Astrocyte (in vitro differentiated cells and primary cell): ENCODE measurements at regions not wholly inside any gene's neighbourhood (a gene's known extent, or its start where the extent isn't known, plus 50 kb on each side); places are given as distances from the start of the nearest gene placed in this dataset.

Experiments used
- DNase-seq: peaks from one replicate; pipeline ENCODE4 v3.0.0-alpha.2; 2010; ENCODE audit warnings: low read depth
- FAIRE-seq: peaks from 2 replicates; lab custom pipeline; 2011; peaks lifted over from hg19 to GRCh38; lab: Jason Lieb, UNC
- H2AFZ ChIP-seq: 2 replicates; pipeline ENCODE4 v1.6.0; 2012; ENCODE audit warnings: low read depth, low read length, inconsistent platforms
- H3K27ac ChIP-seq: 2 replicates; pipeline ENCODE4 v1.5.1; 2011; ENCODE audit warnings: low read depth, low read length, inconsistent platforms
- H3K27me3 ChIP-seq: 2 replicates; pipeline ENCODE4 v1.6.0; 2011; ENCODE audit warnings: low read length, inconsistent platforms; ENCODE audit not compliant: insufficient read depth
- H3K36me3 ChIP-seq: 2 replicates; pipeline ENCODE4 v1.5.1; 2011; ENCODE audit warnings: low read length, inconsistent platforms; ENCODE audit not compliant: insufficient read depth
- H3K4me1 ChIP-seq: 2 replicates; pipeline ENCODE4 v1.5.1; 2011; ENCODE audit warnings: low read length, inconsistent platforms; ENCODE audit not compliant: insufficient read depth
- H3K4me2 ChIP-seq: 2 replicates; pipeline ENCODE4 v1.6.0; 2012; ENCODE audit warnings: low read length, inconsistent platforms
- H3K4me3 ChIP-seq: 2 replicates; pipeline ENCODE4 v1.5.1; 2011; ENCODE audit warnings: low read depth, mild to moderate bottlenecking, low read length, inconsistent platforms; ENCODE audit not compliant: insufficient read depth
- H3K79me2 ChIP-seq: 2 replicates; pipeline ENCODE4 v1.6.0; 2012; ENCODE audit warnings: mild to moderate bottlenecking, low read length, inconsistent platforms; ENCODE audit not compliant: insufficient read depth
- H3K9ac ChIP-seq: 2 replicates; pipeline ENCODE4 v1.6.0; 2012; ENCODE audit warnings: mild to moderate bottlenecking, low read length, inconsistent platforms
- H3K9me3 ChIP-seq: 2 replicates; pipeline ENCODE4 v1.5.1; 2012; ENCODE audit warnings: low read depth, mild to moderate bottlenecking, low read length, inconsistent platforms; ENCODE audit not compliant: insufficient read depth
- H4K20me1 ChIP-seq: 2 replicates; pipeline ENCODE4 v1.6.0; 2012; ENCODE audit warnings: low read length, inconsistent platforms; ENCODE audit not compliant: insufficient read depth
- H3K27ac Mint-ChIP-seq: one replicate; pipeline ENCODE4 v1.8.0; 2021; ENCODE audit warnings: mild to moderate bottlenecking, mixed read lengths; ENCODE audit not compliant: unreplicated experiment
- H3K27me3 Mint-ChIP-seq: one replicate; pipeline ENCODE4 v1.8.0; 2021; ENCODE audit warnings: low read depth, mixed read lengths; ENCODE audit not compliant: unreplicated experiment
- H3K36me3 Mint-ChIP-seq: one replicate; pipeline ENCODE4 v1.8.0; 2021; ENCODE audit warnings: low read depth, mixed read lengths; ENCODE audit not compliant: unreplicated experiment
- H3K4me1 Mint-ChIP-seq: one replicate; pipeline ENCODE4 v1.8.0; 2021; ENCODE audit warnings: low read depth, mixed read lengths; ENCODE audit not compliant: unreplicated experiment
- H3K4me3 Mint-ChIP-seq: one replicate; pipeline ENCODE4 v1.8.0; 2021; ENCODE audit warnings: mild to moderate bottlenecking, moderate library complexity, mixed read lengths; ENCODE audit not compliant: unreplicated experiment
- H3K9me3 Mint-ChIP-seq: one replicate; pipeline ENCODE4 v1.8.0; 2021; ENCODE audit warnings: mild to moderate bottlenecking, mixed read lengths; ENCODE audit not compliant: unreplicated experiment
- EZH2 ChIP-seq: IDR thresholded peaks from 2 replicates; pipeline ENCODE4 v1.6.1; 2012; ENCODE audit warnings: mild to moderate bottlenecking, low read length, inconsistent platforms; ENCODE audit not compliant: insufficient read depth
- TF ChIP-seq, protein P1 (sequence below): IDR thresholded peaks from 2 replicates; pipeline ENCODE4 v1.5.1; 2011; ENCODE audit warnings: low read depth, mild to moderate bottlenecking, inconsistent platforms, low read length, moderate library complexity; ENCODE audit not compliant: insufficient read depth

DNA sequence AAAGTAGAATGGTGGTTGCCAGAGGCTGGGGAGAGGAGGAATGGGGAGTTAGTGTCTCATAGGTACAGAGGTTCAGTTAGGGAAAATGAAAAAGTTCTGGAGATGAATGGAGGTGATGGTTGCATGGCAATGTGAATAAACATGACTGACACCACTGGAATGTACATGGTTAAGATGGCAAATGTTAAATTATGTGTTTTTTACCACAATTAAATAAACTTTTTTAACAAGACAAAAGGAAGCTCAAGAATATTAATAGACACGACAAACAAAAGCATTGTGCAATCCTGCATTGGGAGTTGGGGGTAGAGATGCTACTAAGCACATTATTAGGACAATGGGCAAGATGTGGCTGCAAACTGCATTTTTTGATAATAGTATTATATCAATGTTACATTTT lies 147.7 kb downstream of the TWIST2 start:
- Histone ChIP-seq H3K4me3 (no peak overlapping the region), H4K20me1 (no peaks in the 10 kb centered on the region), H3K9me3 (peaks cover 7% of the 10 kb centered on the region), H2AFZ (no peak overlapping the region), H3K27me3 (peaks cover 8% of the 10 kb centered on the region), H3K27ac (no peak overlapping the region), H3K4me2 (no peak overlapping the region), H3K36me3 (no peaks in the 10 kb centered on the region), H3K79me2 (no peaks in the 10 kb centered on the region), H3K9ac (no peak overlapping the region), H3K4me1 (no peaks in the 10 kb centered on the region)
- peaks cover 8% of the 10 kb centered on the region for H3K27me3 Mint-ChIP-seq
- H3K4me1 Mint-ChIP-seq: peaks cover 2% of the 10 kb centered on the region
- no peak overlapping the region for H3K4me3 Mint-ChIP-seq
- no peak for FAIRE-seq
- H3K36me3 Mint-ChIP-seq: no peaks in the 10 kb centered on the region
- peak; percentile 49 for DNase-seq
- TF ChIP-seq EZH2: no peak
- TF ChIP-seq, protein P1, sequence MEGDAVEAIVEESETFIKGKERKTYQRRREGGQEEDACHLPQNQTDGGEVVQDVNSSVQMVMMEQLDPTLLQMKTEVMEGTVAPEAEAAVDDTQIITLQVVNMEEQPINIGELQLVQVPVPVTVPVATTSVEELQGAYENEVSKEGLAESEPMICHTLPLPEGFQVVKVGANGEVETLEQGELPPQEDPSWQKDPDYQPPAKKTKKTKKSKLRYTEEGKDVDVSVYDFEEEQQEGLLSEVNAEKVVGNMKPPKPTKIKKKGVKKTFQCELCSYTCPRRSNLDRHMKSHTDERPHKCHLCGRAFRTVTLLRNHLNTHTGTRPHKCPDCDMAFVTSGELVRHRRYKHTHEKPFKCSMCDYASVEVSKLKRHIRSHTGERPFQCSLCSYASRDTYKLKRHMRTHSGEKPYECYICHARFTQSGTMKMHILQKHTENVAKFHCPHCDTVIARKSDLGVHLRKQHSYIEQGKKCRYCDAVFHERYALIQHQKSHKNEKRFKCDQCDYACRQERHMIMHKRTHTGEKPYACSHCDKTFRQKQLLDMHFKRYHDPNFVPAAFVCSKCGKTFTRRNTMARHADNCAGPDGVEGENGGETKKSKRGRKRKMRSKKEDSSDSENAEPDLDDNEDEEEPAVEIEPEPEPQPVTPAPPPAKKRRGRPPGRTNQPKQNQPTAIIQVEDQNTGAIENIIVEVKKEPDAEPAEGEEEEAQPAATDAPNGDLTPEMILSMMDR: no peak
- H3K27ac Mint-ChIP-seq: no peak overlapping the region
- peaks cover 6% of the 10 kb centered on the region for H3K9me3 Mint-ChIP-seq

DNA sequence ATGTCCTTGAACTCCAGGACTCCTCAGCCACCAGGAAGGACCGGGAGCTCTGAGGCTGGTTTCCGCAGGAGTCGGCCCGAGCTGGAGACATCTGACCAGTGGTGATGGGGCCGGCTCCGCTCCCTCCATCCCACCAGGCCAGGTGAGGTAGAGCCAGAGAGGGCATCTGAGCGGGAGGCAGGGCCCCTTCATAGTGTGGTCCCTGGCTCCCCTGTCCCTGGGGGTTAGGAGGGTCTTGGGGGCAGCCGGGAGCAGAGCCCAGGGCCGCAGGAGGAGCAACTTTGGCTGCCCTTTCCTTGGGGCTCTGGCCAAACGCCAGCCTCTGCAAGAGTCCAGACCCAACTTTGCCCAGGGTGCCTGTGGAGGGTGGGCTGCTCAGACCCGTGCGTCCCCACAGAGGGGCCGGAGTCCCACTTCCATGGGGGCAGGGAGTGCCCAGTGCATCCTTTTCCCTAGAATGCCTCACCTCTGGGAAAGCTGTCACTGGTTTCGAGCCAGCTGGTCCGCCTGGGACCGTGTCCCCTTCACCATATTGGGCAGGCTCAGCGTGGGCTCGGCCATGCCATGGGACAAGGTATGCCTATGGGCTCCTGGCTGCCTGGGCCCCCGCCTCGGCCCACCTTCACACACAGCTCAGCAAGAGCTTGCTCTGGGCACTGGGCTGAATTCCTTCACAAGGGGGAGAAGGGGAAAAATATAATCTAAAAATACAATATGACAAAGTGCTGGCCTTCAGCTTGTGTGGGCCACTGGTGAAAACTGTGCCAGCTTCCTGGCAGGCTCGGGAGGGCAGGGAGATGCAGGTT lies 148.6 kb downstream of the TWIST2 start:
- Histone ChIP-seq H3K27me3 (peaks cover 7% of the 10 kb centered on the region), H2AFZ (no peak overlapping the region), H3K79me2 (no peaks in the 10 kb centered on the region), H3K9ac (no peak overlapping the region), H3K4me2 (no peak overlapping the region), H3K4me3 (no peak overlapping the region), H3K4me1 (no peaks in the 10 kb centered on the region), H3K36me3 (no peaks in the 10 kb centered on the region), H3K9me3 (peaks cover 7% of the 10 kb centered on the region), H4K20me1 (no peaks in the 10 kb centered on the region), H3K27ac (no peak overlapping the region)
- TF ChIP-seq EZH2: no peak
- TF ChIP-seq, protein P1: no peak
- no peak for DNase-seq
- Mint-ChIP-seq H3K27ac (no peak overlapping the region), H3K27me3 (peaks cover 10% of the 10 kb centered on the region), H3K36me3 (no peaks in the 10 kb centered on the region), H3K4me1 (peaks cover 2% of the 10 kb centered on the region), H3K9me3 (peaks cover 6% of the 10 kb centered on the region), H3K4me3 (no peak overlapping the region)
- FAIRE-seq: no peak

DNA sequence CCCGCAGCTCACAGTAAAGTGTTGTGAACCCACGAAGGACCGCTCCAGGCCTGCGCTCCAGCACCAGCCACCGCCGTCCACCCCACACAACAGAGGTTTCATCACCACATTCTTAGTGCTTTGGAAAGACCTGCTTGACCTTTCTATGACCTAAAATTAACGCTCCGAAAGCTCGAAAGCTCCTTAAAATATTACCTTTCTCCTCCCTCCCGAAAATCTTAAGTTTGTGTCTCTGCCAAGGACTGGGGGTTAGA lies 149.2 kb downstream of the TWIST2 start:
- H3K9ac ChIP-seq: no peak overlapping the region
- peaks cover 3% of the 10 kb centered on the region for H3K27me3 ChIP-seq
- no peaks in the 10 kb centered on the region for H3K36me3 ChIP-seq
- TF ChIP-seq, protein P1: no peak
- no peak for TF ChIP-seq EZH2
- Mint-ChIP-seq H3K27me3 (peaks cover 14% of the 10 kb centered on the region), H3K36me3 (no peaks in the 10 kb centered on the region), H3K4me1 (peaks cover 2% of the 10 kb centered on the region), H3K9me3 (peaks cover 6% of the 10 kb centered on the region), H3K27ac (no peak overlapping the region), H3K4me3 (no peak overlapping the region)
- H3K4me3 ChIP-seq: no peak overlapping the region
- no peak overlapping the region for H3K27ac ChIP-seq
- FAIRE-seq: no peak
- no peaks in the 10 kb centered on the region for H3K4me1 ChIP-seq
- no peaks in the 10 kb centered on the region for H4K20me1 ChIP-seq
- DNase-seq: no peak
- no peak overlapping the region for H2AFZ ChIP-seq
- no peak overlapping the region for H3K4me2 ChIP-seq
- peaks cover 10% of the 10 kb centered on the region for H3K9me3 ChIP-seq
- H3K79me2 ChIP-seq: no peaks in the 10 kb centered on the region
